K562 (cell line): ENCODE measurements at regions not wholly inside any gene's neighbourhood (a gene's known extent, or its start where the extent isn't known, plus 50 kb on each side); places are given as distances from the start of the nearest gene placed in this dataset.

Experiments
- ATAC-seq: fragments of 200-7000 bp; cut with Tn5 transposase; 3 replicates; pipeline ENCODE4 v1.9.1; 2020; ENCODE audit warnings: moderate library complexity
- BruUV-seq: library from RNA; stranded (reverse); fragments of 400-500 nt; replicated peaks from 2 replicates; lab custom pipeline; 2021; lab: Mats Ljungman, UMichigan
- CTCF ChIA-PET: fragments of 300-600 bp; formaldehyde crosslinking; extraction: SDS; loops from one replicate; lab custom pipeline; 2021; ENCODE audit warnings: low intra/inter-chr PET ratio; lab: Yijun Ruan, JAX
- POLR2A ChIA-PET: fragments of 300-600, 350-650 bp; sonication (Branson Sonifier 250); formaldehyde crosslinking; extraction: SDS; loops from one replicate; lab custom pipeline; 2021; ENCODE audit warnings: antibody characterized with exemption, inconsistent platforms; lab: Yijun Ruan, JAX
- DNase-seq, 4 experiments: peaks; one replicate each; pipeline versions ENCODE4 v3.0.0 to v3.0.0-alpha.2; 2011 to 2018; ENCODE audit warnings: low spot score in 3 of 4, mixed read lengths in 3 of 4; ENCODE audit errors: extremely low read depth in 1 of 4
- FAIRE-seq: peaks from 2 replicates; lab custom pipeline; 2011; peaks lifted over from hg19 to GRCh38; lab: Jason Lieb, UNC
- H2AFZ ChIP-seq: 2 replicates; pipeline ENCODE4 v1.6.0; 2011; ENCODE audit warnings: low read depth, low read length, control low read depth, inconsistent platforms
- H3K27ac ChIP-seq: fragments of 200-600 bp; 3 replicates; pipeline ENCODE4 v1.8.0; 2011; ENCODE audit warnings: low read depth, mild to moderate bottlenecking, control low read depth, inconsistent platforms, low read length, moderate library complexity, mixed read lengths; ENCODE audit errors: extremely low read depth
- H3K27me3 ChIP-seq, 2 experiments: fragments of 300-600 bp in 1 of 2; 2 replicates in 1 of 2; 3 replicates in 1 of 2; pipeline versions ENCODE4 v1.6.0 to v1.8.0; 2011; ENCODE audit warnings: inconsistent platforms in 2 of 2, low read length in 2 of 2, mild to moderate bottlenecking in 1 of 2, mixed read lengths in 1 of 2, moderate library complexity in 1 of 2; ENCODE audit not compliant: control insufficient read depth in 2 of 2, insufficient read depth in 2 of 2
- H3K36me3 ChIP-seq: fragments of 300-600 bp; 3 replicates; pipeline ENCODE4 v1.8.0; 2011; ENCODE audit warnings: mild to moderate bottlenecking, low read length, inconsistent platforms; ENCODE audit not compliant: control insufficient read depth, insufficient read depth
- H3K4me1 ChIP-seq, 2 experiments: fragments of 200-600 bp in 1 of 2; replicated peaks in 1 of 2; 2 replicates in 1 of 2; 3 replicates in 1 of 2; pipeline versions ENCODE4 v1.5.1 to v1.8.0; 2011; ENCODE audit warnings: inconsistent platforms in 2 of 2, low read length in 2 of 2, mild to moderate bottlenecking in 1 of 2, mixed read lengths in 1 of 2, moderate library complexity in 1 of 2; ENCODE audit not compliant: control insufficient read depth in 2 of 2, insufficient read depth in 2 of 2
- H3K4me2 ChIP-seq: 2 replicates; pipeline ENCODE4 v1.6.1; 2011; ENCODE audit warnings: low read length, control low read depth, inconsistent platforms, mixed read lengths; ENCODE audit not compliant: insufficient read depth
- H3K4me3 ChIP-seq: fragments of 200-600 bp; sonication (generic), shearing (Covaris generic); 2 replicates; pipeline ENCODE4 v1.5.1; 2016; ENCODE audit warnings: control low read depth, inconsistent platforms
- H3K79me2 ChIP-seq: fragments of 200-600 bp; 3 replicates; pipeline ENCODE4 v1.8.0; 2011; ENCODE audit warnings: low read length, inconsistent platforms; ENCODE audit not compliant: control insufficient read depth, insufficient read depth
- H3K9ac ChIP-seq, 2 experiments: 2 replicates each; pipeline versions ENCODE4 v1.6.0 to v1.6.1; 2011; ENCODE audit warnings: low read depth in 2 of 2, low read length in 2 of 2, control low read depth in 1 of 2, inconsistent platforms in 1 of 2, mild to moderate bottlenecking in 1 of 2, mixed read lengths in 1 of 2; ENCODE audit not compliant: insufficient read depth in 1 of 2
- H3K9me1 ChIP-seq: one replicate; pipeline ENCODE4 v1.6.0; 2011; ENCODE audit warnings: inconsistent platforms, mild to moderate bottlenecking, low read length, moderate library complexity; ENCODE audit not compliant: control insufficient read depth, insufficient read depth
- H3K9me3 ChIP-seq: replicated peaks from 2 replicates; pipeline ENCODE4 v1.5.1; 2011; ENCODE audit warnings: low read depth, low read length, inconsistent platforms; ENCODE audit not compliant: control insufficient read depth, insufficient read depth
- H4K20me1 ChIP-seq: replicated peaks from 2 replicates; pipeline ENCODE4 v1.6.1; 2011; ENCODE audit warnings: low read length, inconsistent platforms, mixed read lengths; ENCODE audit not compliant: control insufficient read depth, insufficient read depth
- ASH1L ChIP-seq: fragments of 450-650 bp; IDR thresholded peaks from 2 replicates; pipeline ENCODE4 v1.6.1; 2018; ENCODE audit warnings: borderline replicate concordance, mild to moderate bottlenecking, low read depth; ENCODE audit not compliant: partially characterized antibody
- CHD7 ChIP-seq: fragments of 200-600 bp; sonication (generic); IDR thresholded peaks from one replicate; pipeline ENCODE4 v1.6.1; 2012; ENCODE audit warnings: mild to moderate bottlenecking, low read depth, low read length, inconsistent platforms
- COPS2 ChIP-seq: fragments of 450-650 bp; conservative IDR thresholded peaks from 2 replicates; pipeline ENCODE4 v1.6.1; 2016; ENCODE audit warnings: mild to moderate bottlenecking, moderate library complexity
- HNRNPL ChIP-seq: fragments of 200-400 bp; formaldehyde crosslinking; IDR thresholded peaks from 2 replicates; pipeline ENCODE4 v1.6.1; 2017; ENCODE audit warnings: low read depth, mild to moderate bottlenecking, low read length
- KLF1 ChIP-seq: fragments of 450-650 bp; IDR thresholded peaks from 2 replicates; pipeline ENCODE4 v1.6.1; 2016; ENCODE audit warnings: missing genetic modification characterization, missing compliant biosample characterization
- MEF2A ChIP-seq: IDR thresholded peaks from 2 replicates; pipeline ENCODE4 v1.6.1; 2011; ENCODE audit warnings: low read depth, mild to moderate bottlenecking, low read length, moderate library complexity; ENCODE audit not compliant: control insufficient read depth
- NKRF ChIP-seq: fragments of 450-650 bp; IDR thresholded peaks from 2 replicates; pipeline ENCODE4 v1.6.1; 2016; ENCODE audit warnings: borderline replicate concordance
- ZNF175 ChIP-seq: fragments of 200-800 bp; sonication (Bioruptor generic); IDR thresholded peaks from 2 replicates; pipeline ENCODE4 v1.6.1; 2016; ENCODE audit warnings: low read depth, mild to moderate bottlenecking, missing genetic modification characterization, missing compliant biosample characterization
- ZNF408 ChIP-seq: fragments of 250-450 bp; sonication (Bioruptor Pico); IDR thresholded peaks from 2 replicates; pipeline ENCODE4 v1.4.0; 2020; ENCODE audit warnings: low read depth, mild to moderate bottlenecking, moderate library complexity
- WGBS: fragments of 100-300 bp; shearing (Covaris generic); methylation state at CpG from one replicate; pipeline ENCODE4 v1.1.6; 2016; ENCODE audit warnings: low coverage, mixed read lengths; ENCODE audit not compliant: insufficient coverage; ENCODE audit errors: missing lambda C conversion rate; 5-methylcytosine and 5-hydroxymethylcytosine counted together
- in situ Hi-C: fragments of 300-500 bp; cut with MboI; formaldehyde crosslinking; loops from 4 replicates; pipeline ENCODE4 v1.15.0; 2018; ENCODE audit warnings: inconsistent platforms, mixed read lengths
- intact Hi-C: fragments of 100-400 bp; cut with micrococcal nuclease; formaldehyde crosslinking; loops from 2 replicates; pipeline ENCODE4 v1.14.2; 2022

- TF ChIP-seq ZNF408 (CRISPR knock-in tag), result no peak
- TF ChIP-seq ZNF175 (CRISPR knock-in tag), result no peak
- no peak for TF ChIP-seq ASH1L
Measured at GRCh38 chr11:39434466-39434865, 2025.0 kb downstream of the LRRC4C start (continued).

- DNase-seq (no peak), FAIRE-seq (no peak), ATAC-seq (no peak)
- CTCF ChIA-PET, result no interaction called here
- Histone ChIP-seq H2AFZ (no peak overlapping the region), H3K79me2 (no peaks in the 10 kb centered on the region), H3K36me3 (no peaks in the 10 kb centered on the region), H3K9me1 (no peaks in the 10 kb centered on the region), H3K4me1 (no peaks in the 10 kb centered on the region), H3K27ac (no peak overlapping the region), H3K9ac (no peak overlapping the region), H3K9me3 (no peaks in the 10 kb centered on the region), H3K27me3 (no peaks in the 10 kb centered on the region), H3K4me2 (no peak overlapping the region), H4K20me1 (no peaks in the 10 kb centered on the region), H3K4me3 (no peak overlapping the region)
- in situ Hi-C loops, result no loop called here
- POLR2A ChIA-PET, result no interaction called here
- no TSS peak for BruUV-seq
- intact Hi-C loops, result no loop called here
- 0% methylated on average over 1 of the region's 1 CpG for WGBS
- TF ChIP-seq COPS2 (no peak), NKRF (no peak), MEF2A (no peak), KLF1 (tag) (no peak), HNRNPL (no peak), CHD7 (no peak)
Measured at GRCh38 chr11:39432929-39433328, 2026.5 kb downstream of the LRRC4C start.
